HEK293T (cell line): ENCODE measurements at regions not wholly inside any gene's neighbourhood (a gene's known extent, or its start where the extent isn't known, plus 50 kb on each side); places are given as distances from the start of the nearest gene placed in this dataset.

ENCODE experiments used
- CTCF ChIA-PET: fragments of 350-600 bp; formaldehyde crosslinking; extraction: SDS; loops from one replicate; lab custom pipeline; 2021; ENCODE audit warnings: antibody characterized with exemption, inconsistent platforms; lab: Yijun Ruan, JAX
- POLR2A ChIA-PET: fragments of 350-600 bp; formaldehyde crosslinking; extraction: SDS; loops from one replicate; lab custom pipeline; 2020; ENCODE audit warnings: antibody characterized with exemption, inconsistent platforms; lab: Yijun Ruan, JAX
- DNase-seq: peaks from one replicate; pipeline ENCODE4 v3.0.0; 2012; ENCODE audit warnings: mixed read lengths; ENCODE audit errors: extremely low spot score
- ARNT ChIP-seq: fragments of 450-650 bp; IDR thresholded peaks from 2 replicates; pipeline ENCODE4 v1.6.1; 2017; ENCODE audit warnings: mild to moderate bottlenecking
- BHLHE40 ChIP-seq: fragments of 450-650 bp; IDR thresholded peaks from 2 replicates; pipeline ENCODE4 v1.6.1; 2016; ENCODE audit warnings: mild to moderate bottlenecking, moderate library complexity, borderline replicate concordance
- CTBP1 ChIP-seq: fragments of 450-650 bp; IDR thresholded peaks from 2 replicates; pipeline ENCODE4 v1.6.1; 2016; ENCODE audit warnings: borderline replicate concordance
- ELF4 ChIP-seq: fragments of 450-650 bp; IDR thresholded peaks from 2 replicates; pipeline ENCODE4 v1.6.1; 2017; ENCODE audit warnings: antibody characterized with exemption
- FOXA1 ChIP-seq: fragments of 450-650 bp; IDR thresholded peaks from 2 replicates; pipeline ENCODE4 v1.6.1; 2016; ENCODE audit warnings: mild to moderate bottlenecking
- FOXK2 ChIP-seq: fragments of 450-650 bp; IDR thresholded peaks from 2 replicates; pipeline ENCODE4 v1.6.1; 2016; ENCODE audit warnings: mild to moderate bottlenecking
- FOXM1 ChIP-seq: fragments of 450-650 bp; IDR thresholded peaks from 2 replicates; pipeline ENCODE4 v1.6.1; 2017; ENCODE audit warnings: mild to moderate bottlenecking, borderline replicate concordance
- HDGF ChIP-seq: fragments of 450-650 bp; IDR thresholded peaks from 2 replicates; pipeline ENCODE4 v1.6.1; 2017; ENCODE audit warnings: antibody characterized with exemption, borderline replicate concordance
- L3MBTL2 ChIP-seq: fragments of 450-650 bp; conservative IDR thresholded peaks from 2 replicates; pipeline ENCODE4 v1.6.1; 2016; ENCODE audit warnings: mild to moderate bottlenecking
- LEF1 ChIP-seq: fragments of 450-650 bp; IDR thresholded peaks from 2 replicates; pipeline ENCODE4 v1.6.1; 2017; ENCODE audit warnings: mild to moderate bottlenecking, borderline replicate concordance
- NFRKB ChIP-seq: fragments of 450-650 bp; IDR thresholded peaks from 2 replicates; pipeline ENCODE4 v1.6.1; 2016; ENCODE audit warnings: mild to moderate bottlenecking, moderate library complexity
- SP1 ChIP-seq: fragments of 450-650 bp; IDR thresholded peaks from 2 replicates; pipeline ENCODE4 v1.6.1; 2017
- SUZ12 ChIP-seq: fragments of 450-650 bp; IDR thresholded peaks from 2 replicates; pipeline ENCODE4 v1.6.1; 2016; ENCODE audit warnings: mild to moderate bottlenecking
- TARDBP ChIP-seq: fragments of 450-650 bp; IDR thresholded peaks from 2 replicates; pipeline ENCODE4 v1.6.1; 2016
- ZNF384 ChIP-seq: fragments of 450-650 bp; IDR thresholded peaks from 2 replicates; pipeline ENCODE4 v1.6.1; 2016
- TF ChIP-seq, protein P1 (sequence below): fragments of 450-650 bp; IDR thresholded peaks from 2 replicates; pipeline ENCODE4 v1.6.1; 2016

DNA sequence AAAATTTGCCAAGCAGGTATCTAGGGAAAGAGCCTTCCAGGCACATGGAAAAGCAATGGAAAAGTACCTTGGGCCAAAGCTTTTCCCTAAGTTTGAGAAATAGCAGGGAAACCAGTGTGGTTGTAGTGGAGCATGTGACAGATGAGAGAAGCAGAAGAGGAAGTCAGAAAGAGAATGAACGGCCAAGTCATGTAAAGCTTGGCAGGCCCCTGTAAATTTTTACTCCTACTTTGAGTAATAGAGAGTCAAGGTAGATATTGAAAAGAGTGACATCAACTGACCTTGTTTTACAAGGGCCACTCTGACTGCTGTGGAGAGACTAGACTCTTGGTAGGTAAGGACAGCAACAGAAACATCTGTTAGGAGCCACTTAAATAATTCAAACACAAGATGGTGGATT lies 180.9 kb upstream of the PRMT6 start:
- ChIA-PET POLR2A (no interaction called here), CTCF (no interaction called here)
- no peak for TF ChIP-seq SP1
- TF ChIP-seq FOXA1: no peak
- TF ChIP-seq FOXK2: no peak
- TF ChIP-seq HDGF: no peak
- TF ChIP-seq FOXM1: no peak
- no peak for TF ChIP-seq NFRKB
- TF ChIP-seq BHLHE40: no peak
- TF ChIP-seq ARNT: no peak
- TF ChIP-seq ELF4: no peak
- TF ChIP-seq CTBP1: no peak
- TF ChIP-seq, protein P1, sequence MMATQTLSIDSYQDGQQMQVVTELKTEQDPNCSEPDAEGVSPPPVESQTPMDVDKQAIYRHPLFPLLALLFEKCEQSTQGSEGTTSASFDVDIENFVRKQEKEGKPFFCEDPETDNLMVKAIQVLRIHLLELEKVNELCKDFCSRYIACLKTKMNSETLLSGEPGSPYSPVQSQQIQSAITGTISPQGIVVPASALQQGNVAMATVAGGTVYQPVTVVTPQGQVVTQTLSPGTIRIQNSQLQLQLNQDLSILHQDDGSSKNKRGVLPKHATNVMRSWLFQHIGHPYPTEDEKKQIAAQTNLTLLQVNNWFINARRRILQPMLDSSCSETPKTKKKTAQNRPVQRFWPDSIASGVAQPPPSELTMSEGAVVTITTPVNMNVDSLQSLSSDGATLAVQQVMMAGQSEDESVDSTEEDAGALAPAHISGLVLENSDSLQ: no peak
- no peak for TF ChIP-seq ZNF384
- no peak for TF ChIP-seq LEF1
- TF ChIP-seq TARDBP: no peak
- TF ChIP-seq SUZ12: no peak
- no peak for TF ChIP-seq L3MBTL2
- DNase-seq: no peak

DNA sequence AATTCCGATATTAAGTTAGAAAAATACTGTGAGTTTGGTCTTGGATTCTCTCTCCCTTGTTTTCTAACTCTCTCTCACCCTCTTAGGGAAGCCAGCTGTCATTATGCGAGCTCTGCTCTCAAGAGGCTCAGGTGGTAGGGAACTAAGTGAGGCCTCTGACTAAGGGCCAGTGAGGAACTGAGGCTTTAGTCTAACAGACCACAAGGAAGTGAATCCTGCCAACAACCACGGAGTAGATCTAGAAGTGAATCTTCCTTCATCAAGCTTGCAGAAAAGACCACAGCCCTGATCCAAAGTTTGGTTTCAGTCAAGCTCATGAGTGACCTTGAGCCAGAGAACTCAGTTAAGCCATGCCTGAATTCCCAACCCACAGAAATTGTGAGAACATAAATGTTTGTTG lies 180.1 kb upstream of the PRMT6 start:
- POLR2A ChIA-PET: no interaction called here
- DNase-seq: no peak
- CTCF ChIA-PET: no interaction called here
- TF ChIP-seq CTBP1 (no peak), FOXK2 (no peak), FOXA1 (no peak), LEF1 (no peak), ARNT (no peak), ZNF384 (no peak), TARDBP (no peak), SP1 (no peak), SUZ12 (no peak), HDGF (no peak)

DNA sequence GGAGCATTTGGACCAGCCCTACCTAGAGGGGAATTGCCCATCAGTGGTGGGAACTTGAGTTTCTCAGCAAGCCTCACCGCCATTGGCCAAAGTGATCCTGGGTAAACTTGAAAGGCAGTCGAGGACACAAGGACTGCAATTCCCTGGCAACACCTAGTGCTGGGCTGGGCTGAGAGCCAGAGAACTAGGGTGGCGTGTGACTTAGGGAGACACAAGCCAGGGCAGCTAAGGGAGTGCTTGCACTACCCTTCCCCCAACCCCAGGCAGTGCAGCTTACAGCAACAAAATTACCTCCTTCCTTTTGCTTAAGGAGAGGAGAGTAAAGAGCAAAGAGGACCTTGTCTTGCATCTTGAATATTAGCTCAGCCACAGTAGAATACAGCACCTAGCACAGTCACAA lies 176.9 kb upstream of the PRMT6 start:
- DNase-seq: no peak
- CTCF ChIA-PET: no interaction called here
- POLR2A ChIA-PET: no interaction called here
- TF ChIP-seq SUZ12: no peak

DNA sequence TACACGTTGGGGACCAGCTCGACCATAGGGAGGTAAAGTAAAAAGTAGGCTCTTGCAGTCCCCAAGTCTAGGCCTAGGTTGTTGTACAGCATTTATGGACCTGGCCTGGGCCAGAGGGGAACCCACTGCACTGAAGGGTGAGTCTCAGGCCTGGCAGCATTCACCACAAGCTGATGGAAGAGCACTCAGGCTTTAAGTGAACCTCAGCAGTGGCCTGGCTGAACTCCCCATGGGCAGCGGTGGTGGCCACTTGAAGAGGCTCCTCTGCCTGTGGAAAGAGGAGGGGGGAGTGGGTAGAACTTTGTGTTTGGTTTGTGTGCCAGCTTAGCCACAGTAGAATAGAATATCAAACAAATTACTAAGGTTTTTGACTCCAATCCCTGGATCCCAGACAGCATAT lies 176.2 kb upstream of the PRMT6 start:
- CTCF ChIA-PET: no interaction called here
- TF ChIP-seq FOXA1 (no peak), SP1 (no peak), FOXK2 (no peak), ZNF384 (no peak), CTBP1 (no peak), SUZ12 (no peak), BHLHE40 (no peak), TARDBP (no peak), ARNT (no peak), NFRKB (no peak), FOXM1 (no peak), L3MBTL2 (no peak), LEF1 (no peak)
- TF ChIP-seq, protein P1: no peak
- DNase-seq: no peak
- POLR2A ChIA-PET: no interaction called here

DNA sequence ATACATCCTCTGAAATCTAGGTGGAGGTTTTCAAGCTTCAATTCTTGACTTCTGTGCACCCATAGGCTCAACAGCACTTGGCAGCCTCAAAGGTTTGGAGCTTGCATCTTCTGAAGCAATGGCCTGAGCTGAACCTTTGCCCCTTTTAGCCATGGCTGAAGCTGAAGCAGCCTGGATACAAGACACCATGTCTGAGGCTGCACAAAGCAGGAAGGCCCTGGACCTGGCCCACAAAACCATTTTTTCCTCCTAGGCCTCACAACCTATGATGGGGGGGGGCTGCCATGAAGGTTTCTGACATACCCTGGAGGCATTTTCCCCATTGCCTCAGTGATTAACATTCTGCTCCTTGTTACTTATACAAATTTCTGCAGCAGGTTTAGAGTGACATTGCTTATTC lies 173.3 kb upstream of the PRMT6 start:
- CTCF ChIA-PET: no interaction called here

DNA sequence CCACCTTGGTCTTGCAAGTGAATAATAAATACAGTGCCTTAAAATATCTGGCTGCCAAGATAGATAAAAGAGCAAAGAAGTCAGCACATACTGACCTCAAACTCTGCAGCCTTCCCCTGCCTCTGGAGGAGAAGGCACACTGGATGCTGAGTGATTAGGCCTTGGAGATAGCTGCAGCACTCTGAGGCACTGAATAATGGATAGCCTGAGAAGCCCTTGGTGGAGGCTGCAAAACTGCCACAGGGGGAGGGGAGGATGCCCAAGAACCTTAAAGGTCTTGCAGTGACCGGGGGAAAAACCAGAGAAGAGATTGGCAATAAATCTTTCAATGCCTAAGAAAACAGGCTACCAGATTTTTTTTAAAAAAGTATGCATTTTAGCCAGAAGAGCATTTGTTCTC lies 167.4 kb upstream of the PRMT6 start:
- ChIA-PET CTCF (no interaction called here), POLR2A (no interaction called here)
- DNase-seq: no peak
- TF ChIP-seq FOXA1: no peak
- TF ChIP-seq FOXK2: no peak
- TF ChIP-seq ARNT: no peak
- TF ChIP-seq CTBP1: no peak
- TF ChIP-seq TARDBP: no peak
- no peak for TF ChIP-seq BHLHE40
- no peak for TF ChIP-seq NFRKB
- TF ChIP-seq, protein P1: no peak
- TF ChIP-seq LEF1: no peak
- no peak for TF ChIP-seq ELF4
- no peak for TF ChIP-seq SP1
- TF ChIP-seq SUZ12: no peak

More for the DNA sequence above, 173.3 kb upstream of the PRMT6 start:
- no peak for DNase-seq
- POLR2A ChIA-PET: no interaction called here
- TF ChIP-seq BHLHE40 (no peak), CTBP1 (no peak), SUZ12 (no peak), TARDBP (no peak)

DNA sequence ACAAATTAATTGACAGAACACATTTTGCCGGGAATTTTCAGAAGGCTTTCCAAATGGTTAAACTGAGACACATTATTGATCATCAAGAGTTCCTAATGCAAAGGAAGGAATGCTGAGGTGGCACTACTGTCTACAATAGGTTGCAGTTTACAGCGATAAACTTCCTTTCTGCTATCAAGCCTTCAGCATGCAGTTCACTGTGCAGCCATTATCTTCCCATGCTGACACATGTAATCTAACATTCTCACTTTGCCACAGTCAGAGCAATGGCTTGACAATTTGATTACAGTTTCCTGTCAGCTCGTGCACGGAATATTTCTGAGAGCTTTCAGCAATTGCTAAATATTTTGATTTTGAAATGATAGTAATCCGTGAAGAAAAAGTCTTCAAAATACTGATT lies 166.9 kb upstream of the PRMT6 start:
- ChIA-PET CTCF (no interaction called here), POLR2A (no interaction called here)
- no peak for DNase-seq
- TF ChIP-seq L3MBTL2 (no peak), ZNF384 (no peak), FOXA1 (no peak), FOXK2 (no peak), SUZ12 (no peak), LEF1 (no peak), FOXM1 (no peak), ELF4 (no peak), SP1 (no peak), HDGF (no peak), BHLHE40 (no peak), CTBP1 (no peak), NFRKB (no peak), TARDBP (no peak), ARNT (no peak)
- TF ChIP-seq, protein P1: no peak
